ENCODE measurements at regions not wholly inside any gene's neighbourhood (a gene's known extent, or its start where the extent isn't known, plus 50 kb on each side); places are given as distances from the start of the nearest gene placed in this dataset.

GRCh38 chr7:52006674-52007073 lies 690.1 kb upstream of the COBL start:
- TF ChIP-seq EP300 (IDR thresholded peaks at IDR 0.05; ENCODE audit: low read depth) (no peak), CTCF (IDR thresholded peaks at IDR 0.05) (no peak), POLR2AphosphoS5 (IDR thresholded peaks at IDR 0.05) (no peak), POLR2A (IDR thresholded peaks at IDR 0.05) (no peak)
- Histone ChIP-seq H3K27ac (no peak overlapping the region), H3K27me3 (no peaks in the 10 kb centered on the region), H3K4me3 (no peak overlapping the region), H3K4me1 (no peaks in the 10 kb centered on the region), H3K36me3 (no peaks in the 10 kb centered on the region), H3K9me3 (no peaks in the 10 kb centered on the region)
- no peak for DNase-seq
- in situ Hi-C loops (cut with MboI; ENCODE audit: low pct_ligation_motif_present in 1 of 4, low pct_unique_long_range_greater_than_20kb in 1 of 4, low sequenced_read_pairs in 3 of 4) (no loop called here), intact Hi-C loops (cut with DNase I; ENCODE audit: low total_unique reads) (no loop called here)
- 75 to 90% methylated on average over 1 of the region's 1 CpG for WGBS, 2 donors (ENCODE audit: low coverage in 1 of 2)

GRCh38 chr7:52005613-52006012 lies 689.0 kb upstream of the COBL start:
- no peaks in the 10 kb centered on the region for H3K9me3 ChIP-seq
- no peaks in the 10 kb centered on the region for H3K4me1 ChIP-seq
- DNase-seq = no peak
- intact Hi-C loops (cut with DNase I; ENCODE audit: low total_unique reads) (no loop called here), in situ Hi-C loops (cut with MboI; ENCODE audit: low pct_ligation_motif_present in 1 of 4, low pct_unique_long_range_greater_than_20kb in 1 of 4, low sequenced_read_pairs in 3 of 4) (no loop called here)
- no peak for TF ChIP-seq POLR2AphosphoS5 (IDR thresholded peaks at IDR 0.05)
- TF ChIP-seq POLR2A (IDR thresholded peaks at IDR 0.05) = no peak
- no peak for TF ChIP-seq CTCF (IDR thresholded peaks at IDR 0.05)
- TF ChIP-seq EP300 (IDR thresholded peaks at IDR 0.05; ENCODE audit: low read depth) = no peak
- no peak overlapping the region for H3K4me3 ChIP-seq
- WGBS, 2 donors (ENCODE audit: low coverage in 1 of 2) = 63 to 87% methylated on average over 3 to 4 of the region's 4 CpGs
- no peaks in the 10 kb centered on the region for H3K36me3 ChIP-seq
- no peak overlapping the region for H3K27ac ChIP-seq
- no peaks in the 10 kb centered on the region for H3K27me3 ChIP-seq

- H3K27ac ChIP-seq = no peak overlapping the region
- no peak for TF ChIP-seq POLR2A (IDR thresholded peaks at IDR 0.05)
- TF ChIP-seq EP300 (IDR thresholded peaks at IDR 0.05; ENCODE audit: low read depth) = no peak
- no peak for TF ChIP-seq CTCF (IDR thresholded peaks at IDR 0.05)
- TF ChIP-seq POLR2AphosphoS5 (IDR thresholded peaks at IDR 0.05) = no peak
- H3K36me3 ChIP-seq = no peaks in the 10 kb centered on the region
- intact Hi-C loops (cut with DNase I; ENCODE audit: low total_unique reads) = no loop called here
- no peak for DNase-seq
- in situ Hi-C loops (cut with MboI; ENCODE audit: low pct_ligation_motif_present in 1 of 4, low pct_unique_long_range_greater_than_20kb in 1 of 4, low sequenced_read_pairs in 3 of 4) = no loop called here
- no peaks in the 10 kb centered on the region for H3K27me3 ChIP-seq
- WGBS, 2 donors (ENCODE audit: low coverage in 1 of 2) = 56% methylated on average over 2 of the region's 2 CpGs; no CpG with 5 or more reads in 1 of the 2 donors
- no peaks in the 10 kb centered on the region for H3K9me3 ChIP-seq
- H3K4me1 ChIP-seq = no peaks in the 10 kb centered on the region
- H3K4me3 ChIP-seq = no peak overlapping the region
Observed at GRCh38 chr7:51995596-51996179, 679.1 kb upstream of the COBL start.

- TF ChIP-seq POLR2AphosphoS5 (IDR thresholded peaks at IDR 0.05) = no peak
- TF ChIP-seq EP300 (IDR thresholded peaks at IDR 0.05; ENCODE audit: low read depth) = no peak
- TF ChIP-seq POLR2A (IDR thresholded peaks at IDR 0.05) = no peak
- TF ChIP-seq CTCF (IDR thresholded peaks at IDR 0.05) = no peak
- H3K9me3 ChIP-seq = no peaks in the 10 kb centered on the region
- H3K4me3 ChIP-seq = no peak overlapping the region
- H3K27me3 ChIP-seq = no peaks in the 10 kb centered on the region
- intact Hi-C loops (cut with DNase I; ENCODE audit: low total_unique reads) (no loop called here), in situ Hi-C loops (cut with MboI; ENCODE audit: low pct_ligation_motif_present in 1 of 4, low pct_unique_long_range_greater_than_20kb in 1 of 4, low sequenced_read_pairs in 3 of 4) (no loop called here)
- H3K4me1 ChIP-seq = no peaks in the 10 kb centered on the region
- no peak overlapping the region for H3K27ac ChIP-seq
- DNase-seq = no peak
- no peaks in the 10 kb centered on the region for H3K36me3 ChIP-seq
- WGBS, 2 donors (ENCODE audit: low coverage in 1 of 2) = 45 to 60% methylated on average over 1 to 5 of the region's 5 CpGs
Observed at GRCh38 chr7:51982653-51983052, 666.0 kb upstream of the COBL start.
